H9 (cell line): ENCODE measurements at regions not wholly inside any gene's neighbourhood (a gene's known extent, or its start where the extent isn't known, plus 50 kb on each side); places are given as distances from the start of the nearest gene placed in this dataset.

Source experiments
- DNase-seq: peaks from one replicate; pipeline ENCODE4 v3.0.0-alpha.2; 2017
- H2AFZ ChIP-seq: one replicate; pipeline ENCODE4 v1.6.1; 2013; ENCODE audit warnings: mild to moderate bottlenecking, low read length, control low read depth, moderate library complexity
- H2AK5ac ChIP-seq: 2 replicates; pipeline ENCODE4 v1.6.1; 2013; ENCODE audit warnings: low read length, control low read depth, mixed read lengths; ENCODE audit not compliant: insufficient read length
- H2BK120ac ChIP-seq: one replicate; pipeline ENCODE4 v1.6.1; 2013; ENCODE audit warnings: low read depth, mild to moderate bottlenecking, low read length, control low read depth, inconsistent platforms; ENCODE audit not compliant: poor library complexity, severe bottlenecking
- H2BK12ac ChIP-seq: 2 replicates; pipeline ENCODE4 v1.6.1; 2013; ENCODE audit warnings: low read length, control low read depth, mixed read lengths, low read depth; ENCODE audit not compliant: insufficient read length
- H2BK15ac ChIP-seq: 2 replicates; pipeline ENCODE4 v1.6.1; 2013; ENCODE audit warnings: low read depth, low read length, control low read depth
- H2BK20ac ChIP-seq: one replicate; pipeline ENCODE4 v1.6.1; 2013; ENCODE audit warnings: low read depth, mild to moderate bottlenecking, low read length, control low read depth, inconsistent platforms; ENCODE audit not compliant: poor library complexity, severe bottlenecking
- H2BK5ac ChIP-seq: 2 replicates; pipeline ENCODE4 v1.6.1; 2013; ENCODE audit warnings: low read length, control low read depth, mixed read lengths; ENCODE audit not compliant: insufficient read length
- H3K14ac ChIP-seq: 2 replicates; pipeline ENCODE4 v1.6.1; 2013; ENCODE audit warnings: low read length, control low read depth; ENCODE audit not compliant: insufficient read depth
- H3K18ac ChIP-seq: 2 replicates; pipeline ENCODE4 v1.6.1; 2013; ENCODE audit warnings: low read depth, mild to moderate bottlenecking, mixed read lengths, low read length, control low read depth; ENCODE audit not compliant: insufficient read length
- H3K23ac ChIP-seq: 2 replicates; pipeline ENCODE4 v1.6.1; 2013; ENCODE audit warnings: low read length, control low read depth, mixed read lengths, low read depth; ENCODE audit not compliant: insufficient read length
- H3K23me2 ChIP-seq: 2 replicates; pipeline ENCODE4 v1.6.1; 2013; ENCODE audit warnings: low read depth, mild to moderate bottlenecking, mixed read lengths, low read length, control low read depth; ENCODE audit not compliant: insufficient read length, poor library complexity, severe bottlenecking
- H3K27ac ChIP-seq: 2 replicates; pipeline ENCODE4 v1.5.1; 2013; ENCODE audit warnings: low read length, control low read depth, mixed read lengths, low read depth; ENCODE audit not compliant: insufficient read length
- H3K27me3 ChIP-seq: 2 replicates; pipeline ENCODE4 v1.6.1; 2013; ENCODE audit warnings: low read length, control low read depth, inconsistent platforms; ENCODE audit not compliant: insufficient read depth
- H3K4ac ChIP-seq: 2 replicates; pipeline ENCODE4 v1.6.1; 2013; ENCODE audit warnings: low read depth, mild to moderate bottlenecking, control low read depth, inconsistent platforms, low read length, moderate library complexity
- H3K4me1 ChIP-seq: 2 replicates; pipeline ENCODE4 v1.6.1; 2013; ENCODE audit warnings: low read length, control low read depth, inconsistent platforms; ENCODE audit not compliant: insufficient read depth
- H3K4me2 ChIP-seq: 2 replicates; pipeline ENCODE4 v1.6.1; 2013; ENCODE audit warnings: low read length, control low read depth, mixed read lengths; ENCODE audit not compliant: insufficient read length, insufficient read depth
- H3K56ac ChIP-seq: 2 replicates; pipeline ENCODE4 v1.6.1; 2013; ENCODE audit warnings: low read depth, mild to moderate bottlenecking, mixed read lengths, low read length, control low read depth; ENCODE audit not compliant: insufficient read length
- H3K79me1 ChIP-seq: 2 replicates; pipeline ENCODE4 v1.6.1; 2013; ENCODE audit warnings: low read depth, mild to moderate bottlenecking, moderate library complexity, low read length, control low read depth, inconsistent platforms; ENCODE audit not compliant: insufficient read depth, poor library complexity, severe bottlenecking
- H3K79me2 ChIP-seq: 2 replicates; pipeline ENCODE4 v1.6.1; 2013; ENCODE audit warnings: low read length, control low read depth, inconsistent platforms; ENCODE audit not compliant: insufficient read depth
- H3K9ac ChIP-seq: 2 replicates; pipeline ENCODE4 v1.6.1; 2013; ENCODE audit warnings: low read length, control low read depth, mixed read lengths; ENCODE audit not compliant: insufficient read length; ENCODE audit errors: extremely low read depth
- H3K9me3 ChIP-seq: one replicate; pipeline ENCODE4 v1.6.1; 2013; ENCODE audit warnings: low read depth, low read length, inconsistent platforms; ENCODE audit not compliant: control insufficient read depth
- H3T11ph ChIP-seq: one replicate; pipeline ENCODE4 v1.6.1; 2013; ENCODE audit warnings: mild to moderate bottlenecking, low read length, control low read depth, inconsistent platforms
- H4K20me1 ChIP-seq: one replicate; pipeline ENCODE4 v1.6.1; 2013; ENCODE audit not compliant: control insufficient read depth, insufficient read length, insufficient read depth
- H4K5ac ChIP-seq: 2 replicates; pipeline ENCODE4 v1.6.1; 2013; ENCODE audit warnings: low read depth, mild to moderate bottlenecking, mixed read lengths, low read length, control low read depth; ENCODE audit not compliant: insufficient read length
- H4K8ac ChIP-seq: replicated peaks from 2 replicates; pipeline ENCODE4 v1.6.1; 2013; ENCODE audit warnings: low read length, control low read depth, mixed read lengths, low read depth; ENCODE audit not compliant: insufficient read length
- H4K91ac ChIP-seq: 2 replicates; pipeline ENCODE4 v1.6.1; 2013; ENCODE audit warnings: low read depth, mild to moderate bottlenecking, moderate library complexity, mixed read lengths, low read length, control low read depth; ENCODE audit not compliant: insufficient read length
- H3K27ac Mint-ChIP-seq, 3 experiments: 2 replicates in 2 of 3; 3 replicates in 1 of 3; pipeline ENCODE4 v1.8.0; 2020 to 2021; ENCODE audit warnings: mixed read lengths in 3 of 3, mild to moderate bottlenecking in 1 of 3, moderate library complexity in 1 of 3
- H3K27me3 Mint-ChIP-seq: 2 replicates; pipeline ENCODE4 v1.8.0; 2021; ENCODE audit warnings: low read depth, mild to moderate bottlenecking, moderate library complexity, mixed read lengths
- H3K36me3 Mint-ChIP-seq, 3 experiments: 2 replicates in 2 of 3; 3 replicates in 1 of 3; pipeline ENCODE4 v1.8.0; 2020 to 2021; ENCODE audit warnings: low read depth in 3 of 3, mixed read lengths in 3 of 3; ENCODE audit not compliant: insufficient read depth in 1 of 3
- H3K4me1 Mint-ChIP-seq, 2 experiments: 2 replicates each; pipeline ENCODE4 v1.8.0; 2020; ENCODE audit warnings: mixed read lengths in 2 of 2
- H3K4me3 Mint-ChIP-seq, 2 experiments: 2 replicates in 1 of 2; 3 replicates in 1 of 2; pipeline ENCODE4 v1.8.0; 2020 to 2021; ENCODE audit warnings: mild to moderate bottlenecking in 2 of 2, mixed read lengths in 2 of 2, moderate library complexity in 1 of 2
- H3K9me3 Mint-ChIP-seq, 2 experiments: 2 replicates in 1 of 2; 3 replicates in 1 of 2; pipeline ENCODE4 v1.8.0; 2020; ENCODE audit warnings: mild to moderate bottlenecking in 2 of 2, mixed read lengths in 2 of 2, moderate library complexity in 1 of 2
- TF ChIP-seq, protein P1 (sequence below): fragments of 200-600 bp; sonication (generic); conservative IDR thresholded peaks from 3 replicates; pipeline ENCODE4 v1.8.0; 2021; ENCODE audit warnings: antibody characterized with exemption, mild to moderate bottlenecking

DNA sequence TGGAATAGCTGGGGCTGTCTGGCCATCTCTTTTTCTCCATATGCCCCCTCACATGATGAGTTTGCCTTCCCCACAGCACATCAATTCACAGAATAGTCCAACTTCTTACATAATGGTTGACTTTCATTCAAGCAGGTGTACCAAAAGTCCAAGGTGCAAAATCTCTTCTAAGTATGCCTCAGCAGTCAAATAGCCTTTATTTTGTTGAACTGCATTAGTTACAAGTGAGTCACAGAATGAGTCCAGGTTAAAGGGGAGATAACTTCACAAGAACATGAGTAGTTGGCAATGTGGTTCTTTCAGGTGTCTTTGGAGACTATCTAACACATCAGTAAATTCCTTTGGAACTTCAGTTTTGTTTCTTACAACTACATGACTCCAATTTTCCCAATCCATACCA lies 672.5 kb downstream of the PRELID2 start:
- H4K91ac ChIP-seq, result no peak overlapping the region

More for the DNA sequence above, 672.5 kb downstream of the PRELID2 start:
- no peak overlapping the region for H3K4ac ChIP-seq
- H4K20me1 ChIP-seq, result no peaks in the 10 kb centered on the region
- H3T11ph ChIP-seq, result no peak overlapping the region
- H3K79me2 ChIP-seq, result no peaks in the 10 kb centered on the region
- Mint-ChIP-seq H3K27ac (no peak overlapping the region), H3K4me1 (peaks cover 27 to 30% of the 10 kb centered on the region in 2 experiments), H3K9me3 (no peaks in the 10 kb centered on the region; a peak in 1 of 5 replicates), H3K4me3 (no peak overlapping the region), H3K27me3 (peaks cover 34% of the 10 kb centered on the region), H3K36me3 (peaks cover 0 to 1% (median 0%) of the 10 kb centered on the region in 3 experiments; a peak in 1 of 7 replicates)
- H2BK120ac ChIP-seq, result no peak overlapping the region
- no peak overlapping the region for H3K14ac ChIP-seq
- no peak overlapping the region for H4K8ac ChIP-seq
- H2BK20ac ChIP-seq, result no peak overlapping the region
- peaks cover 6% of the 10 kb centered on the region for H3K4me1 ChIP-seq
- H2BK15ac ChIP-seq, result no peak overlapping the region
- H2BK5ac ChIP-seq, result no peak overlapping the region
- H2AK5ac ChIP-seq, result no peak overlapping the region
- no peak overlapping the region for H2AFZ ChIP-seq
- no peaks in the 10 kb centered on the region for H3K23me2 ChIP-seq
- no peak overlapping the region for H3K56ac ChIP-seq
- no peak overlapping the region for H2BK12ac ChIP-seq
- no peak overlapping the region for H4K5ac ChIP-seq
- H3K9ac ChIP-seq, result no peak overlapping the region
- no peak overlapping the region for H3K18ac ChIP-seq
- H3K27ac ChIP-seq, result no peak overlapping the region
- TF ChIP-seq, protein P1, sequence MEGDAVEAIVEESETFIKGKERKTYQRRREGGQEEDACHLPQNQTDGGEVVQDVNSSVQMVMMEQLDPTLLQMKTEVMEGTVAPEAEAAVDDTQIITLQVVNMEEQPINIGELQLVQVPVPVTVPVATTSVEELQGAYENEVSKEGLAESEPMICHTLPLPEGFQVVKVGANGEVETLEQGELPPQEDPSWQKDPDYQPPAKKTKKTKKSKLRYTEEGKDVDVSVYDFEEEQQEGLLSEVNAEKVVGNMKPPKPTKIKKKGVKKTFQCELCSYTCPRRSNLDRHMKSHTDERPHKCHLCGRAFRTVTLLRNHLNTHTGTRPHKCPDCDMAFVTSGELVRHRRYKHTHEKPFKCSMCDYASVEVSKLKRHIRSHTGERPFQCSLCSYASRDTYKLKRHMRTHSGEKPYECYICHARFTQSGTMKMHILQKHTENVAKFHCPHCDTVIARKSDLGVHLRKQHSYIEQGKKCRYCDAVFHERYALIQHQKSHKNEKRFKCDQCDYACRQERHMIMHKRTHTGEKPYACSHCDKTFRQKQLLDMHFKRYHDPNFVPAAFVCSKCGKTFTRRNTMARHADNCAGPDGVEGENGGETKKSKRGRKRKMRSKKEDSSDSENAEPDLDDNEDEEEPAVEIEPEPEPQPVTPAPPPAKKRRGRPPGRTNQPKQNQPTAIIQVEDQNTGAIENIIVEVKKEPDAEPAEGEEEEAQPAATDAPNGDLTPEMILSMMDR, result no peak
- no peaks in the 10 kb centered on the region for H3K9me3 ChIP-seq
- DNase-seq, result no peak
- H3K4me2 ChIP-seq, result no peak overlapping the region
- no peaks in the 10 kb centered on the region for H3K79me1 ChIP-seq
- no peaks in the 10 kb centered on the region for H3K27me3 ChIP-seq
- no peak overlapping the region for H3K23ac ChIP-seq
